Ascending aorta (tissue), 2 donors: ENCODE measurements at regions not wholly inside any gene's neighbourhood (a gene's known extent, or its start where the extent isn't known, plus 50 kb on each side); places are given as distances from the start of the nearest gene placed in this dataset.

ENCODE experiments used
- DNase-seq, 2 donors: peaks; one replicate each; pipeline ENCODE4 v3.0.0-alpha.2; 2019; ENCODE audit warnings: low spot score in 2 of 2
- H3K27ac ChIP-seq, 2 donors: fragments of 200-600 bp; sonication (generic); one replicate each; pipeline ENCODE4 v1.5.1; 2016 to 2017; ENCODE audit warnings: mild to moderate bottlenecking in 1 of 2
- H3K27me3 ChIP-seq: fragments of 200-600 bp; sonication (generic); one replicate; pipeline ENCODE4 v1.5.1; 2017
- H3K36me3 ChIP-seq, 2 donors: fragments of 200-600 bp; sonication (generic); one replicate each; pipeline ENCODE4 v1.5.1; 2016
- H3K4me1 ChIP-seq, 2 donors: fragments of 200-600 bp; sonication (generic); one replicate each; pipeline ENCODE4 v1.5.1; 2016 to 2017; ENCODE audit warnings: mild to moderate bottlenecking in 1 of 2
- H3K4me3 ChIP-seq, 2 donors: fragments of 200-600 bp; sonication (generic); one replicate each; pipeline ENCODE4 v1.5.1; 2016 to 2017; ENCODE audit warnings: mild to moderate bottlenecking in 1 of 2
- H3K9me3 ChIP-seq, 2 donors: fragments of 200-600 bp; sonication (generic); one replicate each; pipeline ENCODE4 v1.5.1; 2016
- CTCF ChIP-seq, 3 experiments: fragments of 200-600 bp in 2 of 3; fragments of 450-650 bp in 1 of 3; sonication (generic) in 2 of 3; IDR thresholded peaks; one replicate each; pipeline ENCODE4 v1.5.1; 2016 to 2019; ENCODE audit warnings: antibody characterized with exemption in 3 of 3, mild to moderate bottlenecking in 1 of 3, moderate library complexity in 1 of 3
- intact Hi-C: fragments of 100-400 bp; cut with DNase I; formaldehyde crosslinking; loops from one replicate; pipeline ENCODE4 v1.15.1; 2023

- TF ChIP-seq CTCF (IDR thresholded peaks at IDR 0.05): no peak
- DNase-seq: no peak
Observed at GRCh38 chr14:87411370-87411769, 581.6 kb downstream of the GALC start.

GRCh38 chr14:87409393-87409792 lies 583.6 kb downstream of the GALC start:
- Histone ChIP-seq H3K4me1 (no peaks in the 10 kb centered on the region), H3K27me3 (no peaks in the 10 kb centered on the region), H3K27ac (no peak overlapping the region), H3K9me3 (no peaks in the 10 kb centered on the region), H3K4me3 (no peak overlapping the region), H3K36me3 (no peaks in the 10 kb centered on the region)
- no peak for TF ChIP-seq CTCF (IDR thresholded peaks at IDR 0.05)
- DNase-seq: no peak
- intact Hi-C loops: no loop called here

More at GRCh38 chr14:87411370-87411769, 581.6 kb downstream of the GALC start:
- no peak overlapping the region for H3K4me3 ChIP-seq
- H3K9me3 ChIP-seq: no peaks in the 10 kb centered on the region
- H3K36me3 ChIP-seq: no peaks in the 10 kb centered on the region
- no peaks in the 10 kb centered on the region for H3K27me3 ChIP-seq
- no peaks in the 10 kb centered on the region for H3K4me1 ChIP-seq
- no peak overlapping the region for H3K27ac ChIP-seq
- intact Hi-C loops: no loop called here

- Histone ChIP-seq H3K27ac (no peak overlapping the region), H3K27me3 (no peaks in the 10 kb centered on the region), H3K9me3 (no peaks in the 10 kb centered on the region), H3K4me1 (no peaks in the 10 kb centered on the region), H3K36me3 (no peaks in the 10 kb centered on the region), H3K4me3 (no peak overlapping the region)
- TF ChIP-seq CTCF (IDR thresholded peaks at IDR 0.05): no peak
- intact Hi-C loops: no loop called here
- DNase-seq: no peak
Observed at GRCh38 chr14:87407344-87407743, 585.6 kb downstream of the GALC start.

- no peaks in the 10 kb centered on the region for H3K4me1 ChIP-seq
- H3K27ac ChIP-seq: no peak overlapping the region
- no peaks in the 10 kb centered on the region for H3K9me3 ChIP-seq
- no peaks in the 10 kb centered on the region for H3K36me3 ChIP-seq
- H3K4me3 ChIP-seq: no peak overlapping the region
- DNase-seq: no peak
- no peaks in the 10 kb centered on the region for H3K27me3 ChIP-seq
- no peak for TF ChIP-seq CTCF (IDR thresholded peaks at IDR 0.05)
- intact Hi-C loops: no loop called here
Observed at GRCh38 chr14:87405563-87405962, 587.4 kb downstream of the GALC start.

GRCh38 chr14:87397499-87397898 lies 595.5 kb downstream of the GALC start:
- H3K27me3 ChIP-seq: no peaks in the 10 kb centered on the region
- no peak overlapping the region for H3K4me3 ChIP-seq
- no peak overlapping the region for H3K27ac ChIP-seq
- intact Hi-C loops: no loop called here
- H3K9me3 ChIP-seq: no peaks in the 10 kb centered on the region
- no peaks in the 10 kb centered on the region for H3K4me1 ChIP-seq
- no peak for DNase-seq
- no peak for TF ChIP-seq CTCF (IDR thresholded peaks at IDR 0.05)
- no peaks in the 10 kb centered on the region for H3K36me3 ChIP-seq

- Histone ChIP-seq H3K4me3 (no peak overlapping the region), H3K9me3 (no peaks in the 10 kb centered on the region), H3K27me3 (no peaks in the 10 kb centered on the region), H3K27ac (no peak overlapping the region), H3K36me3 (no peaks in the 10 kb centered on the region), H3K4me1 (no peaks in the 10 kb centered on the region)
- intact Hi-C loops: no loop called here
- TF ChIP-seq CTCF (IDR thresholded peaks at IDR 0.05): no peak
- no peak for DNase-seq
Observed at GRCh38 chr14:87391066-87391465, 601.9 kb downstream of the GALC start.
